Inflammatory macrophage (primary cell): ENCODE measurements at regions not wholly inside any gene's neighbourhood (a gene's known extent, or its start where the extent isn't known, plus 50 kb on each side); places are given as distances from the start of the nearest gene placed in this dataset.
A peak's percentile ranks its signal among the peaks of the same experiment; 100 is the strongest.

Experiments
- DNase-seq, 2 donors: peaks; one replicate each; pipeline ENCODE4 v3.0.0-alpha.2; 2020 to 2022

- DNase-seq, result no peak
These were observed 52.0 kb upstream of the GRAMD1B start for GRCh38 chr11:123378096-123378495.

- DNase-seq, result no peak
These were observed 52.7 kb upstream of the GRAMD1B start for GRCh38 chr11:123377355-123377754.

DNA sequence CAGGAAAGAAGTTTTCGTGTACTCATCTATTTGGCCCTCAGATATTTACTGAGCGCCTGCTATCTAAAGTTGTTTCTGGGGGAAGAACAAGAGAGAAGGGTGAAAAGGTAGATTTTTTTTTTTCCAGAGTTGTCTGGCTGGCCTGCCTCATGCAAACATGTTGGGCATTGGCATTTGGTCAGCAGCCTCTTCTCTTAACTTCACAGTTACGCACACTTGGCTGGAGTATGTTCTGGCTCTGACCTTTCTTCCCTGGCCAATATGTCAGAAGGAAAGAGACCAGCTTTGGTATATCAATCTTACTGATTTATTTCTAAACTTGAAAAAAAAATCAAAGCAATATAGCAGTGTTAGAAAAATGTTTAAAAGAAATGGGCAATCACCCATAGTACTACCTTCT lies 54.2 kb upstream of the GRAMD1B start:
- no peak for DNase-seq

- no peak for DNase-seq
These were observed 55.5 kb upstream of the GRAMD1B start for GRCh38 chr11:123374622-123374968.

- no peak for DNase-seq
These were observed 56.1 kb upstream of the GRAMD1B start for GRCh38 chr11:123373754-123374621.

DNA sequence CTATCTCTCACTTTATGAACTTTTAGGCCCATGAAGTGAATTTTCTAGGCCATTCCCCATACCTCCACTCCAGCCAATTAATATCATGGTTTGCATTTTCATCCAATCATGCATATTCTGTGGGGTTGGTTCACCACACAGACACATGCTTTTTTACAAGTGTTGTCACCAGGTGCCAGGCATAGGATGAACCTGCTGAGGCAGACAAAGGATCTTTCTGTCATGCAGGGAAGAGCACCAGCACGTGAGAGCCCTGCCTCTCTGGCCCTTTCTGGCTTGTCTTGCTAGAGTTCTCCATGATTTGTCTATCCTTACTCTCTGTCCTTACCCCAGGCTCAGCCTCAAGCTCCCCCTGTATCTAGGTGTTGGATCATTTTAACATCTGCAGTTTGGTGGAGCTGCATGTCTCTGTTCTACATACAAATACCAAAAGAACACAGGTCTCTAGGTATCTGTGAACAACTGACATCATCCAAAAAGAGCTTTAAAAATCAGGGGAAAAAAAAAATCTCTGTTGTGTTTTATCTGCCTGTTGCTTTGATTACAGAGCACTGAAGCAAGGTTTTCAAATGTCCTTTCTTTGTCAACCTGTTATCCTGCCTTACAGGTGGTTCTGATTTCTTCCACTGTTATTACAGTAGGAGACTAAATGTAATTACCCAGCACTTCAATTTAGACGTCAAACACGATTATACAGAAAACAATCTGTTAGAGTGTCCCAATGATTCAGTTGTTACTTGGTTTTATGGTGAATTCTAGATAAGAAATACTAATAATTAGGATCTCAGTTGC lies 58.4 kb upstream of the GRAMD1B start:
- DNase-seq, result no peak

GRCh38 chr11:123366924-123367323 lies 63.1 kb upstream of the GRAMD1B start:
- DNase-seq, result no peak

- DNase-seq, result no peak
These were observed 64.1 kb upstream of the GRAMD1B start for GRCh38 chr11:123365955-123366354.

DNA sequence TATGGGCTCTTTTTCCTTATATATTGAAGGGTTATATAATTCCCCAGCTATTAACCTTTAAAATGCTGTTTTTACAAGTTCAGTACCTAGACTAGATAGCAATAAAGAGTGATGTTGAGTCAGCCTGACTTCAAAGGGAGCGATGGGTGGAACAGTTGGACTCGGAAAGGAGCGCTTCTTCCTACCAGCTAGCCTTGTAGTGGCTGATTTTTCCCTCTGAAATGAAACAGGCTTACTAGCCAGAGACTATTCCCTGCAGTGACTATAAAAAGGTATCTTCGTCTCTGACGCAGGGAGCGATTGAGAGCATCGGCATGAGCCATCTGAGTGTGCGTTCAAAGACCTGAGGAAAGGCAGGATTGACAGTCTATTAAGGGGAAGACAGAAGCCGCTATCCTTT lies 66.0 kb upstream of the GRAMD1B start:
- DNase-seq, result no peak

- no peak for DNase-seq
These were observed 66.5 kb upstream of the GRAMD1B start for GRCh38 chr11:123363556-123363955.

GRCh38 chr11:123362941-123363340 lies 67.1 kb upstream of the GRAMD1B start:
- DNase-seq, result no peak

DNA sequence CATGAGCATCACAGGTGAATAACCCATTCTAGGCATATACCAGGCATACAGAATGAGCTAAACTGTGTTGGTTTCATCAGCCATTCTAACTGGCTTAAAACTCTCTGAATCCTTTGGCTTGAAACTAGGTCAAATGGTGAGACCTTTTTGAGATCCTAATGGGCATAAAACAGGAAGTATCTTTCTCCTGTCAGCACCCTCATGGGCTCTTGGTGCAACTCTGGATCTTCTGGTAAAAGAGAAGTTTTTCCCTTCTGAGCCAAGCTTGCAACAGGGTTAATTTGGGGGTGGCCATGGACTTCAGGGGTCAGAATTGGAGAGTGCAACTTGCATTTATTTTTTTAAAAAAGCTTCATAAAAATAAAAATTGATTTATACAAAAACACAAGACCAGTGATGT lies 67.9 kb upstream of the GRAMD1B start:
- DNase-seq, result peak; percentile 59 to 69

DNA sequence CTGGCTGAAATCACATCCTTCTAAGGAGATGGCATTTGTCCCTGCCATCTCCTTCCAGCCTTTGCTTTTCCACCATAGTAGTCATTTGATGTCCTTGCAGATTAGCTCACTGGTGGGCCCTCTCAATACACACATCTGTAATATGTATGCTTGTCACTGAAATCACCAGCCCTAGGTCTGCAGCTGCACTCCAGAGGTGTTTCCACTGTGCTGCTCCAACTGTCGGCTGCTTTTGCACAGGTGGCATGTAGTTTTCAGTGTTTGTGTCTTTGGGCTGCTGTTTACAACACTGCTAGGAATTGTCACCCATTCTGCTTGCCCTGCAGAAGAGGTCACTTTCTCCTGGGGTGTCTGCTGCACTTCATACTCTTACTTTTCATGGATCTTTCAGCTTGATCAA lies 69.0 kb upstream of the GRAMD1B start:
- DNase-seq, result no peak

- no peak for DNase-seq
These were observed 69.7 kb upstream of the GRAMD1B start for GRCh38 chr11:123360267-123360936.

- peak in 1 of 2 donors; percentile 27 for DNase-seq
These were observed 71.9 kb upstream of the GRAMD1B start for GRCh38 chr11:123357990-123358827.

- no peak for DNase-seq
These were observed 72.6 kb upstream of the GRAMD1B start for GRCh38 chr11:123357353-123357989.

- DNase-seq, result no peak
These were observed 73.5 kb upstream of the GRAMD1B start for GRCh38 chr11:123356539-123356938.

DNA sequence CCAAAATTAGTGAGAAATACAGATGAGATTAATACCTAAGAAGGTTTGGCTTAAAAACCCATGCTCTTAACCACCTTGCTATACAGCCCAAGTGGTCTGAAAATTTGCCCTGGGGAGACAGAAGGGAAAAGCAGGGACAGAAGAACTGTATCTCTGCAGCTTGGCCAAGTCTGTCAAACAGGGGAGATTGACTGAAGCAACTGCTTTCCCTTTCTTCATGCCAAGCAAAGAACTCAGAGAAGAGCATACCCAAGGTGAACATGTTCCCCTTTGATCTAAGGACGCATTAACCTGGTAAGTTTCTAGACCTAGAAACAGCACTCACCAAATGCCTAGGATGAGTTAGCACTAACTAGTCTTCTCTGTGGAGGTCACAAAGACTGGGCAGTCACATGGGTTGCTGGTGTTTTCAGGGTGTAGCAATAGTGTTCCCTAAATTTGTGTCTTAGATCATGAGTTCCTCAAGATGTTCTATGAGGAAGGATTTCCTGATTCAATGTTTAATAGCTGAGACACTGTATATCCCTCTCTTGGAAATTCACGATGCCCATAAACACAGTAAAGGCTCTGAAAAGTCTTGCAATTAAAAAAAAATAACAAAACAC lies 75.6 kb upstream of the GRAMD1B start:
- DNase-seq, result peak; percentile 45 to 61

- no peak for DNase-seq
These were observed 78.7 kb upstream of the GRAMD1B start for GRCh38 chr11:123351375-123351774.

DNA sequence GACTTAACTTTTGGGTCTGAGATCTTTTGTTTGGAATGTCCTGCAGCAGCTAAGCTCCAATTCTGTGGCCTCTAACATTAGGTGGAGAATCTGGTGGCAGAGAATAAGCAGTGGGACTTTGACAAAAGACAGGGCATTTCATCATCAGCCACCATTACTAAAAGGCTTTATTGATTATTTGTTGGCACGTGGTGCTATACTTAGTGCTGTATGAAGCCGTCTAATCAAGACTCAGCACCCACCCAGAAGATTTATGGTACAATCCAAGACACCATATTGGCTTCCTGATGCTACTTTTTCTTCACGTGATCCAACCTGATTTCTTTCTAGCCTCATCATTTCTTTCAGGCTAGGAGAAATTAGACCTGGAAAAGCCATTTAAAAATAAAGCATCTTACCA lies 80.7 kb upstream of the GRAMD1B start:
- no peak for DNase-seq

- DNase-seq, result no peak
These were observed 85.2 kb upstream of the GRAMD1B start for GRCh38 chr11:123344790-123345357.
